ENCODE measurements at regions not wholly inside any gene's neighbourhood (a gene's known extent, or its start where the extent isn't known, plus 50 kb on each side); places are given as distances from the start of the nearest gene placed in this dataset.

- peak; percentile 8 for DNase-seq (ENCODE audit: low read depth)
Measured at GRCh38 chr3:95134693-95135413, 1072.0 kb downstream of the NSUN3 start.

- DNase-seq (ENCODE audit: low read depth): no peak
Measured at GRCh38 chr3:95148107-95148506, 1085.2 kb downstream of the NSUN3 start.

- no peak for DNase-seq (ENCODE audit: low read depth)
Measured at GRCh38 chr3:95151590-95151989, 1088.7 kb downstream of the NSUN3 start.

- peak; percentile 3 for DNase-seq (ENCODE audit: low read depth)
Measured at GRCh38 chr3:95154766-95155165, 1091.9 kb downstream of the NSUN3 start.

GRCh38 chr3:95162794-95163193, 1099.9 kb downstream of the NSUN3 start:
- DNase-seq (ENCODE audit: low read depth): no peak

- DNase-seq (ENCODE audit: low read depth): no peak
Measured at GRCh38 chr3:95167748-95168147, 1104.9 kb downstream of the NSUN3 start.

- no peak for DNase-seq (ENCODE audit: low read depth)
Measured at GRCh38 chr3:95168526-95168925, 1105.7 kb downstream of the NSUN3 start.

GRCh38 chr3:95172164-95172943, 1109.5 kb downstream of the NSUN3 start:
- no peak for DNase-seq (ENCODE audit: low read depth)

- no peak for DNase-seq (ENCODE audit: low read depth)
Measured at GRCh38 chr3:95177096-95177495, 1114.2 kb downstream of the NSUN3 start.

- no peak for DNase-seq (ENCODE audit: low read depth)
Measured at GRCh38 chr3:95184038-95184437, 1121.2 kb downstream of the NSUN3 start.

- DNase-seq (ENCODE audit: low read depth): no peak
Measured at GRCh38 chr3:95189348-95189747, 1126.5 kb downstream of the NSUN3 start.

GRCh38 chr3:95197661-95198060, 1134.8 kb downstream of the NSUN3 start:
- DNase-seq (ENCODE audit: low read depth): no peak

GRCh38 chr3:95200384-95200783, 1137.5 kb downstream of the NSUN3 start:
- DNase-seq (ENCODE audit: low read depth): no peak

- no peak for DNase-seq (ENCODE audit: low read depth)
Measured at GRCh38 chr3:95210878-95211277, 1148.0 kb downstream of the NSUN3 start.

GRCh38 chr3:95212117-95212516, 1149.3 kb downstream of the NSUN3 start:
- no peak for DNase-seq (ENCODE audit: low read depth)

- DNase-seq (ENCODE audit: low read depth): no peak
Measured at GRCh38 chr3:95215437-95215957, 1152.6 kb downstream of the NSUN3 start.

GRCh38 chr3:95217661-95218060, 1154.8 kb downstream of the NSUN3 start:
- DNase-seq (ENCODE audit: low read depth): no peak

GRCh38 chr3:95218484-95218883, 1155.6 kb downstream of the NSUN3 start:
- DNase-seq (ENCODE audit: low read depth): no peak

GRCh38 chr3:95226437-95226836, 1163.6 kb downstream of the NSUN3 start:
- DNase-seq (ENCODE audit: low read depth): no peak

- no peak for DNase-seq (ENCODE audit: low read depth)
Measured at GRCh38 chr3:95227092-95227491, 1164.2 kb downstream of the NSUN3 start.

GRCh38 chr3:95228416-95228815, 1165.6 kb downstream of the NSUN3 start:
- DNase-seq (ENCODE audit: low read depth): no peak

GRCh38 chr3:95235916-95236315, 1173.1 kb downstream of the NSUN3 start:
- DNase-seq (ENCODE audit: low read depth): no peak

- no peak for DNase-seq (ENCODE audit: low read depth)
Measured at GRCh38 chr3:95237783-95238182, 1174.9 kb downstream of the NSUN3 start.
